ENCODE measurements at regions not wholly inside any gene's neighbourhood (a gene's known extent, or its start where the extent isn't known, plus 50 kb on each side); places are given as distances from the start of the nearest gene placed in this dataset.

DNA sequence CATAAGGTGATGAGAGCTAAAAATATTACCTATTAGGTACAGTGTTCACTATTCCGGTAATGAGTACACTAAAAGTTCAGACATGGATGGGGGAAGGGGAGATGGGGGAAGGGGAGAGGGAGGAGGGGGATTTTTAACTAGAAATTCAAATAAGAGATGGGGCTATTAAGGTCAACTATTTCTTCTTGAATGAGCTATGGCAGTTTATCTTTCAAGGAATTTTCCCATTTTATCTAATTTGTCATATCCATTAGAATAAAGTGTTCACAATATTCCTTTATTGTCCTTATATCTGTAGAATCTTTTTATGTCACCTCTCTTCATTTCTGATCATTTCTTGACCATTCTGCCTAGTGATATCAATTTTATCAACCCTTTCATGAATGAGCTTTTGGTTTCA, 362.4 kb downstream of the SUCLA2 start:
- Mint-ChIP-seq H3K4me1 (ENCODE audit: low read depth, unreplicated experiment) (peaks cover 4% of the 10 kb centered on the region), H3K36me3 (ENCODE audit: low read depth, unreplicated experiment) (peaks cover 4% of the 10 kb centered on the region), H3K4me3 (ENCODE audit: unreplicated experiment) (no peak overlapping the region), H3K9me3 (ENCODE audit: unreplicated experiment) (peaks cover 15% of the 10 kb centered on the region), H3K27me3 (ENCODE audit: low read depth, unreplicated experiment) (peaks cover 2% of the 10 kb centered on the region), H3K27ac (ENCODE audit: unreplicated experiment) (no peak overlapping the region)
- Histone ChIP-seq H3K4me2 (ENCODE audit: low read length) (no peak overlapping the region), H3K4me1 (ENCODE audit: insufficient read depth, low read length) (no peaks in the 10 kb centered on the region), H3K9me3 (ENCODE audit: insufficient read depth, low read depth, low read length) (no peaks in the 10 kb centered on the region), H3K27ac (ENCODE audit: low read depth, low read length) (no peak overlapping the region), H3K79me2 (ENCODE audit: insufficient read depth, low read length) (no peaks in the 10 kb centered on the region), H3K27me3 (ENCODE audit: insufficient read depth, low read length) (no peaks in the 10 kb centered on the region), H3K9ac (ENCODE audit: low read length) (no peak overlapping the region), H2AFZ (ENCODE audit: low read depth, low read length) (no peak overlapping the region), H3K4me3 (ENCODE audit: insufficient read depth, low read depth, low read length) (no peak overlapping the region), H3K36me3 (ENCODE audit: insufficient read depth, low read length) (no peaks in the 10 kb centered on the region), H4K20me1 (ENCODE audit: insufficient read depth, low read length) (no peaks in the 10 kb centered on the region)
- FAIRE-seq, result no peak
- no peak for DNase-seq (ENCODE audit: low read depth)
- TF ChIP-seq EZH2 (IDR thresholded peaks at IDR 0.05; ENCODE audit: insufficient read depth, low read length) (no peak), CTCF (IDR thresholded peaks at IDR 0.05; ENCODE audit: insufficient read depth, low read depth, low read length) (no peak)

DNA sequence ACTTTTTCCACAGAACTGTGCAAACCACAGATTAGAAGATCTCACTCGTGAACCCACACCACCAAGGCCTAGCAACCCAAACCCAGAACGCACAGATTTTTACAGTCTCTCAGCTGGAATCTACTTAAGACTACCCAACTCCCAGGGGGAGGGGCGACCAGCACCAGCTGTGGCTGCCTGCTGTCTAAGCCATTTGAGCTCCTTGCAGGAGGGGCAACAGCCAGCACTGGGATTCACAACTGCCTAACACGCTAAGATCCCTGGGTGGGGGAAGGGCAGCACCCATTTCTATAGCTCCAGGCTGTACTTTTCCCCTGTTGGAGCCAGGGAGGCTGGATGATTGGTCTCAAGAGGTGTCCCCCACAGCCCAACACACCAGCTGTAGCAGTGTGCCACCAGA, 368.8 kb downstream of the SUCLA2 start:
- peaks cover 3% of the 10 kb centered on the region for H3K9me3 ChIP-seq (ENCODE audit: insufficient read depth, low read depth, low read length)
- TF ChIP-seq CTCF (IDR thresholded peaks at IDR 0.05; ENCODE audit: insufficient read depth, low read depth, low read length), result no peak
- no peak for TF ChIP-seq EZH2 (IDR thresholded peaks at IDR 0.05; ENCODE audit: insufficient read depth, low read length)
- no peaks in the 10 kb centered on the region for H3K79me2 ChIP-seq (ENCODE audit: insufficient read depth, low read length)
- no peaks in the 10 kb centered on the region for H4K20me1 ChIP-seq (ENCODE audit: insufficient read depth, low read length)
- FAIRE-seq, result no peak
- H3K36me3 Mint-ChIP-seq (ENCODE audit: low read depth, unreplicated experiment), result peaks cover 5% of the 10 kb centered on the region
- no peak overlapping the region for H3K4me2 ChIP-seq (ENCODE audit: low read length)
- H3K27me3 Mint-ChIP-seq (ENCODE audit: low read depth, unreplicated experiment), result peaks cover 2% of the 10 kb centered on the region
- H3K4me1 ChIP-seq (ENCODE audit: insufficient read depth, low read length), result no peaks in the 10 kb centered on the region
- H3K27me3 ChIP-seq (ENCODE audit: insufficient read depth, low read length), result no peaks in the 10 kb centered on the region
- H3K27ac ChIP-seq (ENCODE audit: low read depth, low read length), result no peak overlapping the region
- H3K9ac ChIP-seq (ENCODE audit: low read length), result no peak overlapping the region
- no peak overlapping the region for H3K4me3 Mint-ChIP-seq (ENCODE audit: unreplicated experiment)
- peaks cover 19% of the 10 kb centered on the region for H3K9me3 Mint-ChIP-seq (ENCODE audit: unreplicated experiment)
- DNase-seq (ENCODE audit: low read depth), result no peak
- H3K4me3 ChIP-seq (ENCODE audit: insufficient read depth, low read depth, low read length), result no peak overlapping the region
- no peak overlapping the region for H3K27ac Mint-ChIP-seq (ENCODE audit: unreplicated experiment)
- H3K4me1 Mint-ChIP-seq (ENCODE audit: low read depth, unreplicated experiment), result peaks cover 7% of the 10 kb centered on the region
- no peaks in the 10 kb centered on the region for H3K36me3 ChIP-seq (ENCODE audit: insufficient read depth, low read length)
- no peak overlapping the region for H2AFZ ChIP-seq (ENCODE audit: low read depth, low read length)

DNA sequence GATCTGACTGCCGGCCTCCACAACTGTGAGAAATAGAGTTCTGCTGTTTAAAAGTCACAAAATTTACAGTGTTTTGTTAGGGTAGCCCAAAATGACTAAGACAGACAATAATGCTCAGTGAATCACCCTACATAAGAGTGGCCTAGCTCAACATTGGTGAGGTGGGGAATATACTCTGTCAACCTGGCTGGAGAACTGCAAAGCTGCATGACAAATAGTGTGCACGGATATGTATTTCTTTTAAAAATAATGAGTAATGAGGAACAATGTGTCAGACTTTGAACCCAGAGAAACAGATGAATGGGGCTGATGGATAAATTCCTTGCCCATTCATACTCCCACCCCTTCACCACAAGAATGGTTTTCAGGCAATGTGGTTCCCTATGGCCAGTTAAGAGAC, 372.4 kb downstream of the SUCLA2 start:
- H3K9me3 Mint-ChIP-seq (ENCODE audit: unreplicated experiment), result peaks cover 4% of the 10 kb centered on the region

More for the DNA sequence above, 372.4 kb downstream of the SUCLA2 start:
- DNase-seq (ENCODE audit: low read depth) (peak; percentile 80), FAIRE-seq (peak; percentile 52)
- Mint-ChIP-seq H3K27ac (ENCODE audit: unreplicated experiment) (no peak overlapping the region), H3K27me3 (ENCODE audit: low read depth, unreplicated experiment) (peaks cover 3% of the 10 kb centered on the region), H3K4me1 (ENCODE audit: low read depth, unreplicated experiment) (peaks cover 7% of the 10 kb centered on the region), H3K36me3 (ENCODE audit: low read depth, unreplicated experiment) (peaks cover 2% of the 10 kb centered on the region), H3K4me3 (ENCODE audit: unreplicated experiment) (no peak overlapping the region)
- Histone ChIP-seq H2AFZ (ENCODE audit: low read depth, low read length) (no peak overlapping the region), H3K36me3 (ENCODE audit: insufficient read depth, low read length) (no peaks in the 10 kb centered on the region), H3K27ac (ENCODE audit: low read depth, low read length) (peak overlapping the region; percentile 49), H3K4me2 (ENCODE audit: low read length) (peak overlapping the region; percentile 35), H3K9me3 (ENCODE audit: insufficient read depth, low read depth, low read length) (peaks cover 3% of the 10 kb centered on the region), H3K79me2 (ENCODE audit: insufficient read depth, low read length) (no peaks in the 10 kb centered on the region), H3K27me3 (ENCODE audit: insufficient read depth, low read length) (no peaks in the 10 kb centered on the region), H3K4me3 (ENCODE audit: insufficient read depth, low read depth, low read length) (no peak overlapping the region), H3K4me1 (ENCODE audit: insufficient read depth, low read length) (no peaks in the 10 kb centered on the region), H3K9ac (ENCODE audit: low read length) (no peak overlapping the region), H4K20me1 (ENCODE audit: insufficient read depth, low read length) (no peaks in the 10 kb centered on the region)
- TF ChIP-seq CTCF (IDR thresholded peaks at IDR 0.05; ENCODE audit: insufficient read depth, low read depth, low read length) (no peak), EZH2 (IDR thresholded peaks at IDR 0.05; ENCODE audit: insufficient read depth, low read length) (no peak)

Measured in astrocyte (in vitro differentiated cells and primary cell).